ENCODE measurements at regions not wholly inside any gene's neighbourhood (a gene's known extent, or its start where the extent isn't known, plus 50 kb on each side); places are given as distances from the start of the nearest gene placed in this dataset.

DNA sequence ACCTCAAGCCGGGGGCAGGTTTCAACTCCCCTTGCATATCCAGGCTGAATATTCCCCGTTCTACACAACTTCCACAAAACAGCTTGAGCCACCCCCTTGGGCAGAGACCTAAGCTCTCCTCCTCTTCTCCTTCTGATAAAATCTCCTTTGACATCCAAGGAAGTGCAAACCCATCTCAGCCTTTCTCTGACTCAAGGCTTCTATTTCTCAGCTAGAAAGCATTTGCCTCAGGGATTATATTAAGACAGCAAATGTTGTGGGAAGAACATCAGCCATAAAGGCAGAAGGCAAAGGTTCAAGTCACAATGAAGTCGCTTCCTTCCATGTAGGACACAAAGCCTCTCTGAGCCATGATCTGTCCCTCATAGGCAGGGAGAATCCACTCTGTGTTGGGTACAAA, 386.6 kb upstream of the ARID1B start:
- TF ChIP-seq, protein P1, sequence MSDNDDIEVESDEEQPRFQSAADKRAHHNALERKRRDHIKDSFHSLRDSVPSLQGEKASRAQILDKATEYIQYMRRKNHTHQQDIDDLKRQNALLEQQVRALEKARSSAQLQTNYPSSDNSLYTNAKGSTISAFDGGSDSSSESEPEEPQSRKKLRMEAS (IDR thresholded peaks at IDR 0.05) = no peak
- TF ChIP-seq CTCF (IDR thresholded peaks at IDR 0.05) (no peak), CBX2 (IDR thresholded peaks at IDR 0.05; ENCODE audit: borderline replicate concordance, low read depth) (no peak), POLR2A (IDR thresholded peaks at IDR 0.05; ENCODE audit: low read length) (no peak), MAZ (IDR thresholded peaks at IDR 0.05; ENCODE audit: borderline replicate concordance, low read depth, low read length) (no peak), EP300 (IDR thresholded peaks at IDR 0.05) (no peak)
- TF ChIP-seq, protein P2, sequence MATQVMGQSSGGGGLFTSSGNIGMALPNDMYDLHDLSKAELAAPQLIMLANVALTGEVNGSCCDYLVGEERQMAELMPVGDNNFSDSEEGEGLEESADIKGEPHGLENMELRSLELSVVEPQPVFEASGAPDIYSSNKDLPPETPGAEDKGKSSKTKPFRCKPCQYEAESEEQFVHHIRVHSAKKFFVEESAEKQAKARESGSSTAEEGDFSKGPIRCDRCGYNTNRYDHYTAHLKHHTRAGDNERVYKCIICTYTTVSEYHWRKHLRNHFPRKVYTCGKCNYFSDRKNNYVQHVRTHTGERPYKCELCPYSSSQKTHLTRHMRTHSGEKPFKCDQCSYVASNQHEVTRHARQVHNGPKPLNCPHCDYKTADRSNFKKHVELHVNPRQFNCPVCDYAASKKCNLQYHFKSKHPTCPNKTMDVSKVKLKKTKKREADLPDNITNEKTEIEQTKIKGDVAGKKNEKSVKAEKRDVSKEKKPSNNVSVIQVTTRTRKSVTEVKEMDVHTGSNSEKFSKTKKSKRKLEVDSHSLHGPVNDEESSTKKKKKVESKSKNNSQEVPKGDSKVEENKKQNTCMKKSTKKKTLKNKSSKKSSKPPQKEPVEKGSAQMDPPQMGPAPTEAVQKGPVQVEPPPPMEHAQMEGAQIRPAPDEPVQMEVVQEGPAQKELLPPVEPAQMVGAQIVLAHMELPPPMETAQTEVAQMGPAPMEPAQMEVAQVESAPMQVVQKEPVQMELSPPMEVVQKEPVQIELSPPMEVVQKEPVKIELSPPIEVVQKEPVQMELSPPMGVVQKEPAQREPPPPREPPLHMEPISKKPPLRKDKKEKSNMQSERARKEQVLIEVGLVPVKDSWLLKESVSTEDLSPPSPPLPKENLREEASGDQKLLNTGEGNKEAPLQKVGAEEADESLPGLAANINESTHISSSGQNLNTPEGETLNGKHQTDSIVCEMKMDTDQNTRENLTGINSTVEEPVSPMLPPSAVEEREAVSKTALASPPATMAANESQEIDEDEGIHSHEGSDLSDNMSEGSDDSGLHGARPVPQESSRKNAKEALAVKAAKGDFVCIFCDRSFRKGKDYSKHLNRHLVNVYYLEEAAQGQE (IDR thresholded peaks at IDR 0.05) = no peak

Data from A549 (cell line).